ENCODE measurements at regions not wholly inside any gene's neighbourhood (a gene's known extent, or its start where the extent isn't known, plus 50 kb on each side); places are given as distances from the start of the nearest gene placed in this dataset.
"Not testable (repeated sequence)": the region's sequence is repeated elsewhere in the genome, so short reads cannot be mapped to it uniquely, and the experiment has no call there.

DNA sequence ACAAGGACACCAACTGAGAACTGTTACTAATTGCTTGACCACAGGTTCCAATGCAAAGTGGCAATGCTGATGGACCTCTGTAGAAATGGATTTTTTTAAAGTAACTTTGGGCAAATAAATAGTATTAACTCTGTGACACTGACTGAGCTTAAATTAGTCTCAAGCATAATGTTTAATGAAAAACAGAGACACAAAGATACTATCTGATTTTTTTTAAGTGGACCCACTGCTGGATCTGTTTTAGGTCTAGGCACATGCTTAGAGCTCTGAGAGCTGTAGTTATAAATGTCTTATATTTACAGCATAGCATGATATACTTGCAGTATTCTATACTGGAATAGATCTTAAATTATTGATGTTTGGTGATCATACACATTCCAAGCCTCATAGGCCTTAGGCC, 481.6 kb upstream of the LRRC7 start:
- DNase-seq (ENCODE audit: low read depth): no peak
- H3K4me3 ChIP-seq (ENCODE audit: low read depth, low read length): no peak overlapping the region
- TF ChIP-seq, protein P1, sequence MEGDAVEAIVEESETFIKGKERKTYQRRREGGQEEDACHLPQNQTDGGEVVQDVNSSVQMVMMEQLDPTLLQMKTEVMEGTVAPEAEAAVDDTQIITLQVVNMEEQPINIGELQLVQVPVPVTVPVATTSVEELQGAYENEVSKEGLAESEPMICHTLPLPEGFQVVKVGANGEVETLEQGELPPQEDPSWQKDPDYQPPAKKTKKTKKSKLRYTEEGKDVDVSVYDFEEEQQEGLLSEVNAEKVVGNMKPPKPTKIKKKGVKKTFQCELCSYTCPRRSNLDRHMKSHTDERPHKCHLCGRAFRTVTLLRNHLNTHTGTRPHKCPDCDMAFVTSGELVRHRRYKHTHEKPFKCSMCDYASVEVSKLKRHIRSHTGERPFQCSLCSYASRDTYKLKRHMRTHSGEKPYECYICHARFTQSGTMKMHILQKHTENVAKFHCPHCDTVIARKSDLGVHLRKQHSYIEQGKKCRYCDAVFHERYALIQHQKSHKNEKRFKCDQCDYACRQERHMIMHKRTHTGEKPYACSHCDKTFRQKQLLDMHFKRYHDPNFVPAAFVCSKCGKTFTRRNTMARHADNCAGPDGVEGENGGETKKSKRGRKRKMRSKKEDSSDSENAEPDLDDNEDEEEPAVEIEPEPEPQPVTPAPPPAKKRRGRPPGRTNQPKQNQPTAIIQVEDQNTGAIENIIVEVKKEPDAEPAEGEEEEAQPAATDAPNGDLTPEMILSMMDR (IDR thresholded peaks at IDR 0.05; ENCODE audit: insufficient read depth, low read depth, low read length): no peak

DNA sequence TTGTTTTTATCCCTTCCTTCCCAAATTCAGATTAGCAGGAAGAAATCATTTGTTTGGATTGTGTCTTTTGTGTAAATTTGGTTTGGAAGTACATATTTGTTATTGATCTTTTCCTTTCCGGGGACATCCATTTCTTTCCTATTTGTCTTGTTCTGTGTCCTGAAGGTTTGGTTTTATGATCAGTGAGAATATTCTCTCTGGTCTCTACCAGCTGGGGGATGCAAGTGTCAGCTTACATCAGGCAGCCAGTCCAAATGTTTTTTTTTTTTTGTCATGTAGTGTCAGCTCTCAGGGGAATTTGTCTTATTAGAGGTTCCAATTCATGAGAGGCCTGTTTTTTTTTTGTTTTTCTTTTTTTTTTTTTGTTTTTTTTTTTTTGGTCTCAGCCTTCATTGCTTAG, 479.2 kb upstream of the LRRC7 start:
- DNase-seq (ENCODE audit: low read depth): no peak
- TF ChIP-seq, protein P1 (IDR thresholded peaks at IDR 0.05; ENCODE audit: insufficient read depth, low read depth, low read length): no peak
- no peak overlapping the region for H3K4me3 ChIP-seq (ENCODE audit: low read depth, low read length)

DNA sequence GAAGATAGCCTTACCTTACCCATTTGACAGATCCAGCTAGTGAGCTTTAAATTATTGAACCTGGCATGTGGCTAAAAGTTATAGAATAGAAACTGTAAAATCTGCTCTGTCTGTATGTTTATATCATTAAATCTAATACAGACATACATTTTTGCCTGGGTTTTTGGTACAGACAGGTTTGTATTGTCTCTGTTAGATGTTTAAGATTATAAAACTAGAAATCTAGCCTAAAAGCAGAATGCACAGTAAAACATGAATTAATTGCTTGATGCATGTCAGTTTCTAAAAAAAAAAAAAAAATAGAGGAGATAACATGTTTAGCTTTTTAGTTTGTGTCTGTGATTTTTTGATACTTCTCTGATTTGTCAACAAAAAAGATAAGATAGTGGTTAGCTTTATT, 477.6 kb upstream of the LRRC7 start:
- no peak for DNase-seq (ENCODE audit: low read depth)
- TF ChIP-seq, protein P1 (IDR thresholded peaks at IDR 0.05; ENCODE audit: insufficient read depth, low read depth, low read length): no peak

DNA sequence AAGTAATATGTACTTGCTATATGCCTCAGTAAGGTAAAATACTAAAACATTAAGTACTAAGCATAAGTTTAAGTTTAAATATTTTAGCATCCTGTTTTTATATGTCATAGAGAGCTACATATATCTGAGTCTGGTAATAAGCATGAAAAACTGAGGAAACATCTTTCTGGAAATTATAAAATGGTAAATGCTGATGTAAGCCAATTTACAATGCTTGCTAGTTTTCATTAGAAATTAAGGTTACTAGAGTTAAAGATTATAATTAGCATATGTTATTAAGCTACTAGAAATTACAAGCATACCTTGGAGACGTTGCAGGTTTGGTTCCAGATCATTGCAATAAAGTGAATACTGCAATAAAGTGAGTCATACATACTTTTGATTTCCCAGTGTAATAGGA, 477.0 kb upstream of the LRRC7 start:
- no peak for DNase-seq (ENCODE audit: low read depth)
- TF ChIP-seq, protein P1 (IDR thresholded peaks at IDR 0.05; ENCODE audit: insufficient read depth, low read depth, low read length): no peak
- H3K4me3 ChIP-seq (ENCODE audit: low read depth, low read length): no peak overlapping the region

More for the DNA sequence above, 477.6 kb upstream of the LRRC7 start:
- H3K4me3 ChIP-seq (ENCODE audit: low read depth, low read length): no peak overlapping the region

DNA sequence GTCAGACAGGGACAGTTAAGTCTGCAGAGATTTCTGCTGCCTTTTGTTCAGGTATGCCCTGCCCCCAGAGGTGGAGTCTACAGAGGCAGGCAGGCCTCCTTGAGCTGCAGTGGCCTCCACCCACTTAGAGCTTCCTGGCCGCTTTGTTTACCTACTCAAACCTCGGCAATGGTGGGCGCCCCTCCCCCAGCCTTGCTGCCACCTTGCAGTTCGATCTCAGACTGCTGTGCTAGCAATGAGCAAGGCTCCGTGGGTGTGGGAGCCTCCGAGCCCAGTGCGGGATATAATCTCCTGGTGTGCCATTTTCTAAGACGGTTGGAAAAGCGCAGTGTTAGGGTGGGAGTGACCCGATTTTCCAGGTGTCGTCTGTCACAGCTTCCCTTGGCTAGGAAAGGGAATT, 465.7 kb upstream of the LRRC7 start:
- DNase-seq (ENCODE audit: low read depth): not testable (repeated sequence)

DNA sequence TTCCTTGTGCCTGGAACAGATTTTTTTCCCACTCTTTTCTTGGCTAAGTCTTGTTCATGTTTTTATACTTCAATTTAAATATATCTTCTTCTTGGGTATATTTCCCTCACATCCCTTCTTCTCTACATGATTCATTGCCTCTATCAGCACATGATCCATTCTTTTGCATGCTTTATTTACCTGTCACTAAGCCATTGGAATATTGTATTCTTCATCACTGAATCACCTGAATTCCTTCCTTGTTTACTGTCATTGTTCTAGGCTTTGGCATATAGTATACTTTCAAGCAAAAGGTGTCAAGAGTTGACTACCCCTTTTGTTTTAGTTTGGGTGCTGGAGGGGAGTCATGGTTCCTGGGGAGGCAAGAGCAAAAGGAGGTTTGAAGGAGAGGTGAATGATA, 464.5 kb upstream of the LRRC7 start:
- TF ChIP-seq, protein P1 (IDR thresholded peaks at IDR 0.05; ENCODE audit: insufficient read depth, low read depth, low read length): no peak
- DNase-seq (ENCODE audit: low read depth): no peak
- no peak overlapping the region for H3K4me3 ChIP-seq (ENCODE audit: low read depth, low read length)

More for the DNA sequence above, 465.7 kb upstream of the LRRC7 start:
- H3K4me3 ChIP-seq (ENCODE audit: low read depth, low read length): not testable (repeated sequence)

DNA sequence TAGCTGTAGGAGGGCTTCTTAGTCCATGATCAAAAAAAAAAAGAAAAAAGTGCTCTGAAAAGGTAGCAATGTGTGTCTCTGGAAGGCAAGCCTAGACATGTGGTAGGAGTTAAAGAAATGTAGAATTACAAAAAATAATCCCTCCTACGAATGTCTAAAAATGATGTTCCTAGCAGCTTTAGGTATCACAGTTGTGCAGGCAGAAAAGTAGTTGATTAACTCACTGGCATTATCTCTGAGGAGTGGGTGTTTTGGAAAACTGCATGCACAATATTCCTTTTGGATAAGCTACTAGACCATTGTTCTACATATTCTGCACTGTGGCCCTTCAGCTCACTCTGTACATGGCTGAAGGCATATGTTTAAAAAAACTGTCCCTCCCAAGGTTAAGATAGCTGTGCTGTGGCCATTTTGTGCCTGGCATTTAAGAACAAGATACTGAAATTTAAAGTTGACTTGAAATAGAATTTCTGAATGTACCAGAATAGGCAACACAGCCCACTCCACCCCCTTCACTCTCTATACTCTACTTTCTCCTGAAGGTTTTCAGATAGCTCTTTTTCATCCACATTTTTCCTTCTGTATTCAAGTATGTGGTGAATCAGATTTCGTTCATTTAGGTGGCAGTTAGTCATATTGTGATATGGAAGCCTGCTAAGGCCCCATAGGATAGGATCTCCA, 463.9 kb upstream of the LRRC7 start:
- TF ChIP-seq, protein P1 (IDR thresholded peaks at IDR 0.05; ENCODE audit: insufficient read depth, low read depth, low read length): no peak
- DNase-seq (ENCODE audit: low read depth): no peak
- no peak overlapping the region for H3K4me3 ChIP-seq (ENCODE audit: low read depth, low read length)
